Urinary bladder (tissue), 3 donors: ENCODE measurements at regions not wholly inside any gene's neighbourhood (a gene's known extent, or its start where the extent isn't known, plus 50 kb on each side); places are given as distances from the start of the nearest gene placed in this dataset.

Experiments used
- DNase-seq: peaks from one replicate; pipeline ENCODE4 v3.0.0-alpha.2; 2015; ENCODE audit errors: extremely low spot score
- H3K27ac ChIP-seq: one replicate; pipeline ENCODE4 v1.5.1; 2013; ENCODE audit warnings: low read depth, mild to moderate bottlenecking, moderate library complexity
- H3K36me3 ChIP-seq: one replicate; pipeline ENCODE4 v1.6.1; 2013; ENCODE audit warnings: mild to moderate bottlenecking, moderate library complexity; ENCODE audit not compliant: insufficient read depth
- H3K4me1 ChIP-seq: one replicate; pipeline ENCODE4 v1.6.1; 2013; ENCODE audit warnings: mild to moderate bottlenecking, moderate library complexity; ENCODE audit not compliant: insufficient read depth
- H3K4me3 ChIP-seq: one replicate; pipeline ENCODE4 v1.5.1; 2013; ENCODE audit warnings: low read depth, low read length
- WGBS: extraction: QIAGEN DNeasy Blood & Tissue Kit; methylation state at CpG from one replicate; pipeline ENCODE4 v1.1.7; 2013; 5-methylcytosine and 5-hydroxymethylcytosine counted together
- donor health status: healthy with polysubstance abuse.
- donor health status: healthy.

- H3K4me1 ChIP-seq: no peaks in the 10 kb centered on the region
- H3K4me3 ChIP-seq: no peak overlapping the region
- 90% methylated on average over 1 of the region's 1 CpG for WGBS
- DNase-seq: no peak
- no peaks in the 10 kb centered on the region for H3K36me3 ChIP-seq
- no peak overlapping the region for H3K27ac ChIP-seq
These were observed 308.1 kb downstream of the PTPRU start for GRCh38 chr1:29544406-29544805.

GRCh38 chr1:29543586-29543985 lies 307.3 kb downstream of the PTPRU start:
- Histone ChIP-seq H3K27ac (no peak overlapping the region), H3K4me3 (no peak overlapping the region), H3K4me1 (no peaks in the 10 kb centered on the region), H3K36me3 (no peaks in the 10 kb centered on the region)
- DNase-seq: no peak
- WGBS: 85% methylated on average over 6 of the region's 6 CpGs

- H3K27ac ChIP-seq: no peak overlapping the region
- no peaks in the 10 kb centered on the region for H3K36me3 ChIP-seq
- 30% methylated on average over 8 of the region's 8 CpGs for WGBS
- no peaks in the 10 kb centered on the region for H3K4me1 ChIP-seq
- H3K4me3 ChIP-seq: no peak overlapping the region
- DNase-seq: peak; percentile 8
These were observed 306.2 kb downstream of the PTPRU start for GRCh38 chr1:29542548-29542947.

DNA sequence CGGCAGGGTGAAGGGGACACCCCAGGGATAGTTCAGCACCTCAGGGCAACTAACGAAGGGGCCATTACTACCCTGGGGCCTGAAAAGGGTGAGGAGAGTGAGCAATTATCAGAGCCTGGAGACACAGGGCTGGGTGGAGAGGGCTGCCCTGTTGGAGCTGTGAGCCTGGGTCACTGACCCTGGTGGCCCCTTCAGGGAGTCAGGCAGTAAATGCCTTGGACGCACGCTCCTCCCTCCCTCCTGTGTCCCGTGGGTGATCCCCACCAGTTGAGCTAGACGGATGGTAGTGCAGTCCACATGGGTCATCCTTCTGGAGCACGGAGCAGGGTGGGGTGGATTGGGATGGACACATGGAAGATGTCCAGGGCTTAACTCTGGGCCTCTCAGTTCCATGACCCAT lies 305.3 kb downstream of the PTPRU start:
- 61% methylated on average over 7 of the region's 7 CpGs for WGBS
- Histone ChIP-seq H3K4me1 (no peaks in the 10 kb centered on the region), H3K27ac (no peak overlapping the region), H3K36me3 (no peaks in the 10 kb centered on the region), H3K4me3 (no peak overlapping the region)
- no peak for DNase-seq

GRCh38 chr1:29540801-29541357 lies 304.6 kb downstream of the PTPRU start:
- Histone ChIP-seq H3K27ac (no peak overlapping the region), H3K36me3 (no peaks in the 10 kb centered on the region), H3K4me3 (no peak overlapping the region), H3K4me1 (no peaks in the 10 kb centered on the region)
- 83% methylated on average over 10 of the region's 10 CpGs for WGBS
- DNase-seq: no peak

DNA sequence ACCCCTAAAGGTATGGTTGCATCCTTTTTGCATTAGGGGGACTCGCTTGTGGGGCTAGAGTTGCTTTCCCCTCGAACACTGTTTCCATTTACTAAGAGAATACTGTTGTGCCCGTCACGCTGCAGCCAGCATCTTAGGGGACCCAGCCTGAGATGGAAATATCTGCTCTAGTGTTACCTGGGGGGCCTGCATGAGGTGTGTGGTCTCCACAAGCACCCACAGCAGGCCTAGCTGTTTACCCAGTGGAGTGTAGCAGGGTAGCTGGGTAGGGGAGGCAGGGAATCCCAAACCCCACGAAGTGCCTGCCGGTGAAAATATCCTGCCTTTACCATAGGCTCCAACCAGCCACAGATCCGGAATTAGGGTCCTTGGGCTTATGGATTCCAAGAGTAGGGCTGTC lies 303.6 kb downstream of the PTPRU start:
- 84% methylated on average over 7 of the region's 7 CpGs for WGBS
- Histone ChIP-seq H3K27ac (no peak overlapping the region), H3K4me1 (no peaks in the 10 kb centered on the region), H3K4me3 (no peak overlapping the region), H3K36me3 (no peaks in the 10 kb centered on the region)
- no peak for DNase-seq

- WGBS: 57% methylated on average over 3 of the region's 3 CpGs
- Histone ChIP-seq H3K36me3 (no peaks in the 10 kb centered on the region), H3K4me1 (no peaks in the 10 kb centered on the region), H3K4me3 (no peak overlapping the region), H3K27ac (no peak overlapping the region)
- no peak for DNase-seq
These were observed 302.3 kb downstream of the PTPRU start for GRCh38 chr1:29538586-29538985.

DNA sequence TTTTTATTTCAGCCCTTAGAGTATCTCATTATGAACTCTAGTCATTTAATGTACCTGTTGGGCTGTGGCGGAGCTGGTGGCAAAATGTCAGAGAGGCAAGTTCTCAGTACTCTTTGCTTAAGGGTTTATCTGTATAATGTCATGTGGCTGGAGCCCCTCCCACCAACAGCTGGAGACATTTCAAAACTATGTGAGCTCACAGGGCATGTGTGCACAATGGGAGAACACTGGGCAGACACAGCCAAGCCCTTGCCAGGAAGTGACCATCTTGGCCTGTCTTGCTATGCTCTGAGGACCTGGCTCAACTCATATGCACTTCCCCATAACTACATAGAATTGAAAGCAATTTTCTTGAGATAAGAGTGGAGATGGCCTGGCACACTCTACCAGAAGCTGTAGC lies 296.4 kb downstream of the PTPRU start:
- DNase-seq: no peak

DNA sequence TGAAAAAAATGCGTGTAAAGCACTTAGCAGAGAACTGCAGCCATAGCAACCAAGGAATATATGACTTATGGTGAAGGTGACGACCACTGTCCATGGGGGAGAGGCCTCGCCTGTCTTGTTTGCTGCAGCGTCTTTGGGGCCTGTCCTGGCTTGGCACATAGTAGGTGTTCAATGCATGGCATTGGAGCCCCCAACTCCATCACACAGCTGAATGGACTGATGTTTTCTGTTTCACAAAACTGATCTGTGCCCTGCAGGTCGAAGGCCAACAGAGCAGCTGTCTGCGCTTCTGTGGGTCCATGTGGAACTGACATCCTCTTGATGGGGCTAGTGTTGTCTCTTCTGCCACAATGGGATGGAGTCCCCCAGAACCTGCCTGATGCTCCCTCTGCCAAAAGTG lies 296.0 kb downstream of the PTPRU start:
- no peak for DNase-seq
- 62% methylated on average over 6 of the region's 6 CpGs for WGBS
- Histone ChIP-seq H3K36me3 (no peaks in the 10 kb centered on the region), H3K4me1 (no peaks in the 10 kb centered on the region), H3K27ac (no peak overlapping the region), H3K4me3 (no peak overlapping the region)

More for the DNA sequence above, 296.4 kb downstream of the PTPRU start:
- Histone ChIP-seq H3K36me3 (no peaks in the 10 kb centered on the region), H3K4me3 (no peak overlapping the region), H3K4me1 (no peaks in the 10 kb centered on the region), H3K27ac (no peak overlapping the region)
- WGBS: 86% methylated on average over 1 of the region's 1 CpG

DNA sequence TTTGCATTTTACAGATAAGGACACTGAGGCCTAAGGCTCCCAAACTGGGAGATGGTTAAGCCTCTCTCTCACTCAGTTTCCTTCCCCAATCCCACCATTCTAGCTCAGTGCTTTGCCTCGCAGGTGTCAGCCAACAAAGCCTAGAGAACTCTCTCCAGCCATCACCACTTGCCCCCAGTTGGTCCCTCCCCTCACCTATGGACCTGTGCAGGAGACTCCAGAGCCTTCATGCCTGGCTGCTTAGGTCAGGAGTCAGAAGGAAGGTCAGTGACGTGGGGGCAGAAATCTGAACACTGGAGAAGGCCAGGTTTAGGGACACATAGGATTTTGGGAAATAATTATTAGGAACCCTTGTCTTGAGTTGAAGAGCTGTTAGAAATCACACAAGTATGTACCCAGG lies 295.3 kb downstream of the PTPRU start:
- Histone ChIP-seq H3K36me3 (no peaks in the 10 kb centered on the region), H3K4me1 (no peaks in the 10 kb centered on the region), H3K27ac (no peak overlapping the region), H3K4me3 (no peak overlapping the region)
- DNase-seq: no peak
- WGBS: 74% methylated on average over 2 of the region's 2 CpGs

GRCh38 chr1:29529677-29530278 lies 293.5 kb downstream of the PTPRU start:
- DNase-seq: no peak
- no peak overlapping the region for H3K27ac ChIP-seq
- no peaks in the 10 kb centered on the region for H3K4me1 ChIP-seq
- no peak overlapping the region for H3K4me3 ChIP-seq
- 79% methylated on average over 1 of the region's 1 CpG for WGBS
- H3K36me3 ChIP-seq: no peaks in the 10 kb centered on the region

GRCh38 chr1:29527314-29528004 lies 291.1 kb downstream of the PTPRU start:
- Histone ChIP-seq H3K4me3 (no peak overlapping the region), H3K27ac (no peak overlapping the region), H3K36me3 (no peaks in the 10 kb centered on the region), H3K4me1 (no peaks in the 10 kb centered on the region)
- DNase-seq: no peak
- 61% methylated on average over 8 of the region's 8 CpGs for WGBS

DNA sequence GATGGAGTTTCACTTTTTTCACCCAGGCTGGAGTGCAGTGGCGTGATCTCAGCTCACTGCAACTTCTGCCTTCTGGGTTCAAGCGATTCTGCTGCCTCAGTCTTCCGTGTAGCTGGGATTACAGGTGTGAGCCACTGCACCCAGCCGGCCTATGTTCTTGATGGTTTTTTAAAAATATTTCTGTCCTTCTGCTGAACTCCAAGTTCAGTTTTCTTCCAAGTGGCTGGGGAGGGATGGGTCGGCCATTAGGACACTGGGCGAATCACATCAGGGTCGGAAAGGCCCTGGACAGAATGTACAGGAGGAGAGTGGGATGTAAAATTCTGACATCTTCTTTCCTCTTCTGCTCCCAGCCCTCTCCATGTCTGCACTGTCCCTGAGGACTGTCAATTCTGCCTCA lies 289.6 kb downstream of the PTPRU start:
- WGBS: 89% methylated on average over 7 of the region's 7 CpGs

GRCh38 chr1:29524285-29525065 lies 288.2 kb downstream of the PTPRU start:
- WGBS: 65% methylated on average over 23 of the region's 23 CpGs
- Histone ChIP-seq H3K4me3 (no peak overlapping the region), H3K36me3 (no peaks in the 10 kb centered on the region), H3K4me1 (no peaks in the 10 kb centered on the region), H3K27ac (no peak overlapping the region)
- no peak for DNase-seq

More for the DNA sequence above, 289.6 kb downstream of the PTPRU start:
- Histone ChIP-seq H3K4me3 (no peak overlapping the region), H3K27ac (no peak overlapping the region), H3K36me3 (no peaks in the 10 kb centered on the region), H3K4me1 (no peaks in the 10 kb centered on the region)
- DNase-seq: no peak
